ENCODE measurements at regions not wholly inside any gene's neighbourhood (a gene's known extent, or its start where the extent isn't known, plus 50 kb on each side); places are given as distances from the start of the nearest gene placed in this dataset.
A peak's percentile ranks its signal among the peaks of the same experiment; 100 is the strongest.

DNA sequence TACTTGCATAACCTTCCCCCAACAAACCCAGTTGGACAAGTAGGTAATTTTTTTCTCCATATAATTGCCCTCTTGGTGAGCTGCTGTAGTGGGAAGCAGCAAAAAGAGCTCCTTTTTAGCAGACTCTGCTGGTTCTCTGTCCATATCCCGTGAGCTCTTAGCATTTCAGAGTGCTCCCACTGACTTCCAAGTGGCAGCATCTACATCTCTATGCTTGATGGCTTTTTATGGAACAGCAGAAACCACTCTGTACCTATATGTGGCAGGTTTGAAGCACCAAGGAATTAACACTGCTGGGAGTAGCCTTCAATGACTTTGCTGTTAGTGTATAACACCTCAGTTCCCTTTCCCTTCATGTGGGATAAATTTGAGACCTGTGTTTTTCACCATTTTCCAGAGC, 168.4 kb upstream of the NHS start:
- DNase-seq (ENCODE audit: low read depth): no peak

DNA sequence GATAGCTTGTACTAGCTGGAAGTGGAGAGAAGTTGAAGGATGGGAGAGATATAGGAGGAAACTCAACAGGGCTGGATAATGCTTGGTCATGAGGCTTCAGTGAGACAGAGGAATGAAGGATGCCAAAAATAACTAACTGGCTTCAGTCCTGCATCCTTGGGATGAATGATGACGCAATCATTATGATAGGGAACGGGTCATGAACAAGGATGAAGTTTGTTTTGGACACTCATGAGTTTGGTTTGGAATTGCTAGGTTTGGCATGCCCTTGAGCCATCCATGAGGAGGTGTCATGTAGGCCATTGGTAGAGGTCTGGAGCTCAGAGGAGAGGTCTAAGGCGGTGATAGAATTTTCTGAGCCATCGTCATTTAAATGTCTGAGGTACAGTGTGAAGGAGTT, 160.0 kb upstream of the NHS start:
- DNase-seq (ENCODE audit: low read depth): no peak

DNA sequence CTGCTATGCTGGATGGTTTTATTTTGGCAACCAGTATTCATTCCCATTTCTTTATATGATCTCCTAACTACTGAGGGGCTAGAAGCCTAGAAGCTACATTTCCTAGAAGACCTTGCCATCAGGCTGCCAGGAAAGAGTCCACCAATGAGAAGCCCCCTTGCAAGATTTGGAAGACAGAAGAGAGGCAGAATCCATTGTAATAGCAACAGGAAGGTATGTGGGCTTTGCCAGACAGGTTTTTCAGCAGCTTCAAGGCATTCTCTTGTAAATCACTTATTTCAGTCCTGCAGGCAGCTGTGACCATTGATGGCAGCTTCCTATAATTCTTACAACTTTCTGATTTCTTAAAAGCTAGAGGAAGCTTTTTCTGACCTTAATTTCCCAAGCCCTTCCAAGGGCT, 148.3 kb upstream of the NHS start:
- no peak for DNase-seq (ENCODE audit: low read depth)

DNA sequence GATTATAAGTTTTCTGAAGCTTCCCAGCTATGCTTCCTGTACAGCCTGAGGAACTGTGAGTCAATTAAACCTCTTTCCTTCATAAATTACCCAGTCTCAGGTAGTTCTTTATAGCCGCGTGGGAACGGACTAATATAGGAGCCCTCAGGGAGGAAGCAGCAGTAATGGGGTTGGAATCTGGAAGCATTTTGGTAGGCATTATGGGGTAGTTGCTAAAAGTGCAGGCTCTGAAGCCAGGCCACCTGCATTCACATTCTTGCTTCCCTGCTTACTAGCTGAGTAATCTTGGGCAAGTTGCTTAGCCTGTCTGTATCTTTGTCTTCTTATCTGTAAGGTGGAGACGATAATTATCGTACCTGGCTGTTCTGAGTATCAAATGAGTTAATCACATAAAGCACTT, 137.9 kb upstream of the NHS start:
- no peak for DNase-seq (ENCODE audit: low read depth)

DNA sequence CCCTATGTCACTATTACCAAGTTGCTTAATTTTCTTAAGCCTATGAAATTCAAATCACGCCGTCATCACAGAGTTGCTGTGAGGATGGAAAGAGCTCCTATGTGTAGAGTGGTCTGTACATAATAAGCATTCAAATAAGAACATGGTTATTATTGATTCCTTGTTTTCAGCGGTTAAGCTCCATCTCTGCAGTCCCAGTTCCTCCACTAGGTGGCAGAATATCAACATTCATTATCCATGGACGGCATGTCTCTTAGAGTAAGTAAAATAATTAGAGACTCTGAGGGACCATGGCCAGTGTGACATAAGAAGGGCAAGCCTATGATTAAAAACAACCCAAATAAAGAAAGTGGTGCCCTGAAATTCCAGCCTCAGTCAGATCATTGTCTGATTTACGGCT, 132.5 kb upstream of the NHS start:
- peak; percentile 3 for DNase-seq (ENCODE audit: low read depth)

DNA sequence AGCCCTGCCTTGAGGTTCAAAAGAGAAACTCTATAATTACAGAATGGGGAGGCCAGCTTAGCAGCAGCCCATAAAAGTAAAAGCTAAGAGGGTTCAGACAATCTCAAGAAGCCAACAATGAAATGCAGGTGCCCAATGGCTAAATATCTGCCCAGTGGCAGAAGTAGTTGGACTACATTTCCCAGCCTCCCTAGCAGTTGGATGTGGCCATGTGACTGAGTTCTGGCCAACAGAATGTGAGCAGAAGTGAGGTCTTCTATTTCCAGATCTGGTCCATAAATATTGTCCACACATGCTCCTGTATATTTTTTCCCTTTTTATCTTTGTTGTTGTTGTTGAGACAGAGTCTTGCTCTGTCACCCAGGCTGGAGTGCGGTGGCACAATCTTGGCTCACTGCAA, 127.9 kb upstream of the NHS start:
- DNase-seq (ENCODE audit: low read depth): no peak

DNA sequence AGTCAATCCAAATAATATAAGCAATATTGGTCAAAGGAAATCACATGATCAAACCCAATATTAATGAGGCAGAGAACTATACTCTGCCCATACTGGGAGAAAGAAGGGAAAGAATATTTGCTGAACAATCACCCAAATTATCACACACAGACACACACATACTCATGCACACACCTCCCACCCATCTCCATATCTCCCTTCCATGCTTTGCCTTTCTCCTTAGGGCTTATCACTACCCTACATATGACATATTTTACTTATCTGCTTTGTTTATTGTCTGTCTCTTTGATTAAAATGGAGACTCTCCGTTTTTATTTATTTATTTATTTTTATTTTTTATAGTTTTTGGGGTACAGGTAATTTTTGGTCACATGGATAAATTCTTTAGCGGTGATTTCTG, 112.9 kb upstream of the NHS start:
- no peak for DNase-seq (ENCODE audit: low read depth)

DNA sequence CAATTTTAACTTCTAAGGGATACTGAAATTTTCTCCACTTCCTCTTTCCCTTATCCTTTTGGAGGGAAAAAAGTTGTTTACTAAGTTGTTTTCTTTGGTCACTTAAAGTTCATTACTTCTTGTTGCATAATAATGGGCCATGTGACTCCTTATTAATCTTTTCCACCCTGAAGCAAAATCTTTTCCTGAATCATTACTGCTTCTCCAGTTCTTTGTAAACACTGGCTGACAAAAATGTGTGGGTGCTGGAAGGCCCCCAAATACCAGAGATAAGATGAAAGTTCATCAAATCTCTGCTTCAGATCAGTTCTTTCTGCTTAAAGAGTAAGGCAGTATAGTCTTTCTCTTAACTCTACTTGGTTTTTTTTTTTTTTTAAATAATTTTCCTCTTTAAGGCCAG, 108.9 kb upstream of the NHS start:
- DNase-seq (ENCODE audit: low read depth): no peak

DNA sequence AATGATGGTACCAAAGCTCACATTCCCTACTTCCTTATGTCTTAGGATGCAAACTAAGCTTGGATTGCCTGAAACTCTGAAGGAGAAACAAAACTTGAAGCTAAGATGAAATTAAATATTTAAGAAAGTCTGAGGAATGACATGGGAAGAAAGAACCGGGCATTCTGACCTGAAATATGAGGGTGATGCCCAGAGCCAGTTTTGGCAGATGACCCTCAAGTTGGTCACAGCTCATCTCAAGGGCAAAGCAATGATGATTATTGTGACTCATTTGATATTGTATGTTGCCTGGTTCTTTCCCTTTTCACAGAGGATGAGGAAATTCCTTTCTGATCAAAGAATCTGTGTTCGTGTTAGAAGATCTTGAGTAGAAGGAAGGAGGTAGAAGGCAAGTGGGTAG, 96.0 kb upstream of the NHS start:
- DNase-seq (ENCODE audit: low read depth): no peak

DNA sequence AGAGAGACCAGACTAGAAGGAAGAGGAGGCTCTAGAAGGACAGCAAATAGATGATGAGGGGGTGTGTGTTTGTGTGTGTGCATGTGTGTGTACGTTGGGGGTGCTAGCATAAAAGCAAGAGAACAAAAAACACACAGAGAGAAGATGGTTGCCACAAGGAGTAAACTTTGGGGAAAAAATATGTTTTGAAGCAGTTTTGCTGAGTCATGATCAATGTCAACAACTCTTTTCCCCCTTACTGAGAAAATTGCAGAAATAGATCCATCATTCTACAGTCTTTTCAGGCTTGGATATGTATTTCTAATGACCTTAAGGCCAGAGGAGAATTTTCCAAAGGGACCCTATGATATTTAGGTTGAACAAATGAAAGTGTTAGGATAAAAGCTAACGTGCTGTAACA, 89.0 kb upstream of the NHS start:
- DNase-seq (ENCODE audit: low read depth): no peak

DNA sequence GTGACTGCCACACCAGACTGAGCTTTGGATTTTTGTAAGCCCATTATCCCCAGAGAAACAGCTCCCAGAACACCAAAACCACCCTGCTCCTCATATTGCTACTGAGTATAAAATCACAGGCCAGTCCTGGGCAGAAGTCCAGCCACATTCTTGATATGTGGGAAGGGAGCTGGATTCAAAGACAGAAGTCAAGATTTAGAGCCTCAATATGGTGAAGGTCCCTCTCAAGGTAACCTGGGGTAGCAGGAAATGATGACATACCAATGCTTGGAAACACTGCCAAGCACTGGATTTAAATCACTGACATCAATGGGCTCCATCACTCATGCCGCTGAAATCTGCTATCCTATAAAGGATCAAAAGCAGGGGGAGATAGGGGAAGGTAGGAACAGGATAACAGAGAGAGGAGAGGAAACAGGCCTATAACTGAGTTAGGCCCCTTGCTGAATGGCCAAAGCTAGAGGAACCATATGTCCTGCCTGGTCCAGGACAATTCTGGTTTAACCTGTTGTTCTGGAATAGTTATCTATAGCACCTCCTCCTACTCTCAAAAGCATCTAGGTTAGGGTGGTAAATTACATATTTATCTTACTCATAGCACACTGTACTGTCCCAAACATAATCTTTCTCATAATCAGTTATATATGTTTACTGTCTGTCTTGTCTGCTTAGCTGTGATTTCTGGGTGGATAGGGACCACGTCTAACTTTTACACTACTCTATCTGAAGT, 83.7 kb upstream of the NHS start:
- no peak for DNase-seq (ENCODE audit: low read depth)

DNA sequence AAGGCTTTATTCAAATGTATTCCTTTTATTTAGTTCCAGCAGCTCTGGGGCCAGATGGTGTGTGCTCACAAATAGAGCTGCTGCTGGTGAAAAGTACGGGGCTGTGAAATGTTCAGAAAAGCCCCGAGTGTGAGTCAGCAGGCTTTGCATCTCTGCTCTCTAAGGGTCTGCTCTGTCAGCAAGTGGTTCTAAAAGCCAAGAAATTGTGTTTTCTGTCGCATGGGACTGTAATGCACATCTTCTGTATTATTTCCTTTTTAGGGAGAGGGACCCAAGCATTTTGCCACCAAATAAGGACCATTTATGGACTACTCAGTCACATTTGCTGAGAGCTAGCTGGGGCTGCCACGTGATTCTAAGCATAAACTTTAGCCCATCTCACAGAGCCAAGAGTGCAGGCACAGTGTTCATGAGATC, 82.9 kb upstream of the NHS start:
- DNase-seq (ENCODE audit: low read depth): no peak

DNA sequence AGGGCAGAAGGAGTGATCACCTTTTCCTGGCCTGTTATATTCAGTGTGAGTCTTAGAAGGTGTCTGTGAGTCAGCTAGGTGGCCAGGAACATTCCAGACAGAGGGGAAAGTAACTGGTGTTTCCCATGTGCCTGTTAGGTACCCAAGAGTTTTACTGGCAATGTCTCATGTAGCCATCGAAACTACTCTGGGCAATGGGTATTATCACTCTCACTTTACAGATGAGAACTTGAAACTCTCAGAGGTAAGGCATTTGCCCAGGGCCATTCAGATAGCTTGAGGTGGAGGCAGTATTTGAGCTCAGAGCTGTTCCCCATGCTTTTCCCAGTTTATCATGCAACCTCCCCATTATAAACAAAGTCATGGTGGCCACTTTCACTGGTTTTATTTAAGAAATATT, 80.4 kb upstream of the NHS start:
- no peak for DNase-seq (ENCODE audit: low read depth)

DNA sequence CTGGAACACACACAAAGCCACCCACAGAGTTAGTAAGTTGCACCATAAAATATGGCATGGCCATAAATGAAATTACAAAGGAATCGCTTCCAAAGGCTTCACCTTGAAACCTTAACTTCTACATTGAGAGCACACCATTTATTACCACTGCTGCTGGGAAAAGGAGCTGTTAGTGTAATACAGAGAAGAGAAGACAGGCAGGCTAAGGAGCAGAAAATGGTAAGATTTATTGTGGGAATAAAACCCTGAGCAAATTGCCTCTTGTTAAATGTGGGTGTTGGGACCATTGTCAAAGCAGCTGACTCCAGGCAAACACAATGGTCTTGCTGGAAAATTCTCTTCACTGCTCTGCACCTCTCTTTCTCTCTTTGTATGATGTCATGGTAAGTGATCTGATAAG, 79.2 kb upstream of the NHS start:
- DNase-seq (ENCODE audit: low read depth): no peak

DNA sequence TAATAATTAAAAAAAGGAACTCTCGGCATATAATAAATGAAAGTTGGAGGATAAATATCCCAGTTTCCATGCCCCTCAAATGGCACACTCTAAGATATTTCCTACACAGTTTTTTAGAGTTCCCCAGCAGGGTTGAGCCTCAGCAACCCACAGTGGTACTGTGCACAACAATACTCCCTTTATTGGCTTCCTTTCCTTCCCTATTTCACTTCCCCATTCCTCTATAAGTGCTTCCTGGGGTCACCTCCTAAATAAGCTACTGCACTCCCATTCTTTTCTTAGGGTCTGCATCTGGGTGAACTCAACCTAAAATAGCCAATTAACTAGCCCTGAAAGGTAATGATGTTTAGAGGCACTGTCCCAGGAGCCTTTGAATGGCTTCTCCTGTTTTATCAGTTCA, 76.4 kb upstream of the NHS start:
- no peak for DNase-seq (ENCODE audit: low read depth)

DNA sequence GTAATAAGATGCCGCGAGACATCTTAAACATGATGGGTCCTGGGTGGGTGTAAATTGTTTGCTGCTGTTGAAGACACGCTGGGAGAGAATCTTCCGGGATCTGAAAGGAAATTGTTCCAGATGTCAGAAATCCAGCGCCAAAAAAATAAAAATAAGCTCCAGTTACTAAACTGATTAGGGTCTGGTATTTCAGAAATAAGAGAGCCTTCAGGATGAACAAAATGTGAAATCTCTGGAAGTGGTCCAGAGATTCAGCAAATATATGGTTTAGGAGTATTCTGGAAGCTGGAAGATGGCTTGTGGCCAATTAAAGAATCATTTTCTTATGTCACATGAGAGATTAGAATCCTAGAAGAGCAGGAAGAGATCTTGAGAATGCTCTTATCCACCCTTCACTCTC, 75.8 kb upstream of the NHS start:
- DNase-seq (ENCODE audit: low read depth): no peak

DNA sequence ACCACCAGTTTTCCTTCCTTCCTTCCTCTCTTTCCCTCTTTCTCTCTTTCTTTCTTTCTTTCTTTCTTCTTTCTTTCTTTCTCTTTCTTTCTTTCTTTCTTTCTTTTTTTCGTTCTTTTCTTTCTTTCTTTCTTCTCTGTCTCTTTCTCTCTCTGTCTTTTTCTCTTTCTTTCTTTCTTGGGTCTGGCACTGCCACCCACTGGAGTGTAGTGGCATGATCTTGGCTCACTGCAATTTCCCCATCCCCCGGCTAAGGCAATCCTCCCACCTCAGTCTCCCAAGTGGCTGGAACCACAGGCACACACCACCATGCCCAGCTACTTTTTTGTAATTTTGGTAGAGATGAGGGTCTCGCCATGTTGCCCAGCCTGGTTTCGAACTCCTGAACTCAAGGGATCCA, 51.6 kb upstream of the NHS start:
- no peak for DNase-seq (ENCODE audit: low read depth)

Measured in activated T-cell treated with anti-CD3 and anti-CD28 coated beads for 48 hours (primary cell).